ENCODE measurements at regions not wholly inside any gene's neighbourhood (a gene's known extent, or its start where the extent isn't known, plus 50 kb on each side); places are given as distances from the start of the nearest gene placed in this dataset.

DNA sequence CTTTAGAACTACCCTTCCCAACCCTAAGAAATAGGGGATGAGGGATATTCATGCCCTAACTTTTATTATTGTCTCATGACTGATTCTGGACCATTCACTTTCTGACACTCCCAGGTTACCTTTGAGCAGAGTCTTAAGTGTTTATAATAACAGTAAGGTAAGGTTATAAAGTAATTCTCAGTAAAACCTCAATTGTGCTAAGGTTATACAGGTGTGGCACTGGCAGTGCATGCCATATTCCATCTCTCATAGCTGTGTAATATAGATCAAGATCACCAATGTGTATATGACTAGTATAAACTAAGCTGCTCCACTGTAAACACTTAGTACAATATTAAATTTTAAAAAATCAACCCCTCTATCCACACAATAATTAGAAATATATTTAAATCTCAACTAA is 89.1 kb downstream of the KCNJ2 start (continued):
- TF ChIP-seq, protein P1, sequence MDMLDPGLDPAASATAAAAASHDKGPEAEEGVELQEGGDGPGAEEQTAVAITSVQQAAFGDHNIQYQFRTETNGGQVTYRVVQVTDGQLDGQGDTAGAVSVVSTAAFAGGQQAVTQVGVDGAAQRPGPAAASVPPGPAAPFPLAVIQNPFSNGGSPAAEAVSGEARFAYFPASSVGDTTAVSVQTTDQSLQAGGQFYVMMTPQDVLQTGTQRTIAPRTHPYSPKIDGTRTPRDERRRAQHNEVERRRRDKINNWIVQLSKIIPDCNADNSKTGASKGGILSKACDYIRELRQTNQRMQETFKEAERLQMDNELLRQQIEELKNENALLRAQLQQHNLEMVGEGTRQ (IDR thresholded peaks at IDR 0.05; ENCODE audit: low read length) = no peak
